ENCODE measurements at regions not wholly inside any gene's neighbourhood (a gene's known extent, or its start where the extent isn't known, plus 50 kb on each side); places are given as distances from the start of the nearest gene placed in this dataset.

DNA sequence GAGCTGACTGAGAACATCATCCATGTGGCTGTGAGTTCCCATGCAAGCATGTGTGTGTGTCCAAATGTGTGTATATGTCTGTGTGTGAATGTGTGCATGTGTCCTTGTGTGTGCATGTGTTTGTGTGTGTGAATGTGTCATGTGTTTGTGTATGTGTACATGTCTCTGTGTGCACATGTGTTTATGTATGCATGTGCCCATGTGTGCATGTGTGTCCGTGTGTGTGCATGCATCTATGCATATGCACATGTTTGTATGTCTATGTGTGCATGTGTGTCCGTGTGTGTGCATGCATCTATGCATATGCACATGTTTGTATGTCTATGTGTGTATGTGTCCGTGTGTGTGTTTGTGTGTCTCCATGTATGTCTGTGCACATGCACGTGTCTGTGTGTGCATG is 99.7 kb downstream of the LBH start:
- H3K4me1 Mint-ChIP-seq = peaks cover 35% of the 10 kb centered on the region

DNA sequence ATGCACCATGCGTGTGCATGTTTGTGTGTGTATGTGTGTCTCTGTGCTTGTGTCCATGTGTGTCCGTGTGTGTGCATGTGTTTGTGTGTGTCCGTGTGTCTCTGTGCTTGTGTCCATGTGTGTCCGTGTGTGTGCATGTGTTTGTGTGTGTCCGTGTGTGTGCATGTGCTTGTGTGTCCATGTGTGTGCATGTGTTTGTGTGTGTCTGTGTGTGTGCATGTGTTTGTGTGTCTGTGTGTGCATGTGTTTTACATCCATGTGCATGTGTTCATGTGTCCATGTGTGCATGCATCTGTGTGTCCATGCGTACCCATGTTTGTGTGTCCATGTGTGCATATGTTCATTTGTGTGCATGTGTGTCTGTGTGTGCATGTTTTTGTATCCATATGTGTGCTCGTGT is 100.5 kb downstream of the LBH start:
- H3K4me3 Mint-ChIP-seq = no peak overlapping the region
- H3K27me3 Mint-ChIP-seq = no peaks in the 10 kb centered on the region
- H3K27ac Mint-ChIP-seq = no peak overlapping the region
- no peaks in the 10 kb centered on the region for H3K9me3 Mint-ChIP-seq
- no peaks in the 10 kb centered on the region for H3K36me3 Mint-ChIP-seq (ENCODE audit: low read depth)
- ChIA-PET CTCF (no interaction called here), POLR2A (no interaction called here)
- peaks cover 44% of the 10 kb centered on the region for H3K4me1 Mint-ChIP-seq
- DNase-seq = no peak

More for the DNA sequence above, 99.7 kb downstream of the LBH start:
- DNase-seq = no peak
- H3K27ac Mint-ChIP-seq = no peak overlapping the region
- ChIA-PET POLR2A (no interaction called here), CTCF (no interaction called here)
- H3K4me3 Mint-ChIP-seq = no peak overlapping the region
- no peaks in the 10 kb centered on the region for H3K27me3 Mint-ChIP-seq
- H3K9me3 Mint-ChIP-seq = no peaks in the 10 kb centered on the region
- no peaks in the 10 kb centered on the region for H3K36me3 Mint-ChIP-seq (ENCODE audit: low read depth)

DNA sequence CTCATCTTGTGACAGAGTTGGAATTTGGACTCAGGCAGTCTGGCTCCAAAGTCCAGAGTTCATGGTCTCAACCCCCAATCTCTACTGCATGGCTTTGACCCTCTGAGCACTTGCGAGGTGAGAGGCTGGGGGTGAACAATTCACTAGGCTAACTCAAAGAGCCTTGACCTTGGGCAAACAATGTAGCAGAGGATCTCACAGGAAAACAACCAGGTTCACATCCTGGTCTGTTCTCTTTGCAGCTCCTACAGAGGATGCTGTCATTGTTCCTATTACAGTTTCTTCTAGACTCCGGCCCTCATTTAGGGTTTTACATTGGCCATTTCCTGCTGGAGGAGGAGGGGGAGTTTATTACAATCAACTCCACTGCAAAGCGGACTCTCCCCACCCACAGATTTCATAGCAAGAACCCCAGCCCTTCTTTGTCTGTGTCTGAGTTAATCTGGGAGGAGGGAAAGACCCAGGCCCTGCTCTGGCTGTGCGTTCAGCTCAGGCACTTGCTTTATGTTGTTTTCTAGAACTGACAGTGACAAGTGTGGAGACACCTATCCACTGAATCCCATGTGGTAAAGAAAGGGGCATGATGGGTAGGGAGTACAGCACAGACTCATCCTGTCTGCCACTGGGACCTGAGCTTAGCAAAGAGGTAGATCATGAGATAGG is 101.6 kb downstream of the LBH start:
- ChIA-PET CTCF (interaction anchor here (1.6 kb wide), 1 partner anchor 101 kb away, joined by 5 read pairs; the partner anchor contains the start of gene LBH), POLR2A (interaction anchor here (0.6 to 6.3 kb wide), 3 partner anchors 85 to 114 kb away, joined by 3 to 80 read pairs (median 3); partner anchors contain the start of genes LBH and LCLAT1)
- Mint-ChIP-seq H3K9me3 (no peaks in the 10 kb centered on the region), H3K27me3 (no peaks in the 10 kb centered on the region), H3K36me3 (ENCODE audit: low read depth) (no peaks in the 10 kb centered on the region), H3K4me1 (peaks cover 54% of the 10 kb centered on the region), H3K4me3 (no peak overlapping the region), H3K27ac (peak overlapping the region; percentile 69)
- no peak for DNase-seq

DNA sequence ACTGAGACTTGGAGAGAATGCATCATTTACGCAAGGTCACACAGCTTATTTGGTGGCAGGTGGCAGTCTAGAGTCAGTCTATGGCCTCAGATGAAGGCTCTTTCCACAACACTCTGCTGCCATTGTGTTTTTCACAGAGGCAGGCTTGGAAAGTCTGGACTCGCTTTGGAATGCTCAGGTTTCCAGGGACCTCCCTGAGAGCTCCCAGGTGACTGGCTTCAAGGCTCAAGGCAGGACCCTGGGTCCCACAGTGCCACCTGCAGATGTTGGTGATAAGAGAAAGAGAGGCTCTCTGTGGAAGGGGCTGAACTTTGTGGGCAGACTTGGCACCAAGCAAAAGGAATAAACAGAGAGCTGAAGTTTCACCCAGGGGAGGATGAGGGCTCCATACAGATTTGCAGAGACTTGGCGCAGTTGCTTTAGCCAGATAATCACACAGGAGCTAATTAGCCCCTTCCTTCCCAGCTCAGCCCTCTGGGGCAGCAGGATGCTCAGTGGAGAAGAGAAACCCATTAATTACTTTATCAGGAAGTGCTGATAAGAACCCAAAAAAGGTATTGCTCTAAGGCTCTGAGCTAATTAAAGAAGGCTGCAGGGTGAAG is 103.5 kb downstream of the LBH start:
- H3K4me1 Mint-ChIP-seq = peaks cover 66% of the 10 kb centered on the region
- POLR2A ChIA-PET = interaction anchor here (0.8 to 6.3 kb wide), 7 partner anchors 9 to 189 kb away, joined by 3 to 80 read pairs (median 5); partner anchors contain the start of gene LBH
- H3K27ac Mint-ChIP-seq = peak overlapping the region; percentile 98
- CTCF ChIA-PET = interaction anchor here (0.6 to 4.0 kb wide), 11 partner anchors 9 to 170 kb away, joined by 3 to 25 read pairs (median 5); partner anchors contain the start of genes LBH and LCLAT1
- no peaks in the 10 kb centered on the region for H3K27me3 Mint-ChIP-seq
- peaks cover 5% of the 10 kb centered on the region for H3K36me3 Mint-ChIP-seq (ENCODE audit: low read depth)
- no peaks in the 10 kb centered on the region for H3K9me3 Mint-ChIP-seq
- DNase-seq = no peak
- H3K4me3 Mint-ChIP-seq = no peak overlapping the region

DNA sequence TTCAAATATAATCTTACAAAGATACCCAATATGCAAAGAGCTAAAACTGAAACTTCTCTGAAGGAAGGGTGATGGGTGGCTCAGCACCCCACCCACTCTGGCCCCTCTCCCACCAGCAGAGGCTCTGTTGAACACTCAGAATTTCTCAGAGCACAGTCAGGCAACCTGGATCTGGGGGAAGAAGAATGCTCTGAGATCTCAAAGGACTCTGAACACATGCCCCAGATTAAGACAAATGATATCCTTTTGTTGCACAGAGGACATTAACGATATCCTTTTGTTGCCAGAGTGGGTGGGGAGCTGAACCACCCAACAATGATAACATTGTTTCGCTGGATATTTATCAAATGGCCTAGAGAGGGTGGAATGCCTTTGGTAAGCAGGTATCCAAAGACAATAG is 104.8 kb downstream of the LBH start:
- peak overlapping the region; percentile 98 for H3K27ac Mint-ChIP-seq
- peaks cover 66% of the 10 kb centered on the region for H3K4me1 Mint-ChIP-seq
- peak overlapping the region; percentile 72 for H3K4me3 Mint-ChIP-seq
- no peaks in the 10 kb centered on the region for H3K9me3 Mint-ChIP-seq
- H3K27me3 Mint-ChIP-seq = no peaks in the 10 kb centered on the region
- H3K36me3 Mint-ChIP-seq (ENCODE audit: low read depth) = peaks cover 5% of the 10 kb centered on the region
- POLR2A ChIA-PET = interaction anchor here (1.0 to 6.3 kb wide), 11 partner anchors 10 to 172 kb away, joined by 3 to 80 read pairs (median 5); partner anchors contain the start of genes LBH and LCLAT1
- no peak for DNase-seq
- CTCF ChIA-PET = interaction anchor here (1.0 to 4.0 kb wide), 8 partner anchors 9 to 376 kb away, joined by 3 to 25 read pairs (median 4); no protein-coding TSS in a partner anchor

DNA sequence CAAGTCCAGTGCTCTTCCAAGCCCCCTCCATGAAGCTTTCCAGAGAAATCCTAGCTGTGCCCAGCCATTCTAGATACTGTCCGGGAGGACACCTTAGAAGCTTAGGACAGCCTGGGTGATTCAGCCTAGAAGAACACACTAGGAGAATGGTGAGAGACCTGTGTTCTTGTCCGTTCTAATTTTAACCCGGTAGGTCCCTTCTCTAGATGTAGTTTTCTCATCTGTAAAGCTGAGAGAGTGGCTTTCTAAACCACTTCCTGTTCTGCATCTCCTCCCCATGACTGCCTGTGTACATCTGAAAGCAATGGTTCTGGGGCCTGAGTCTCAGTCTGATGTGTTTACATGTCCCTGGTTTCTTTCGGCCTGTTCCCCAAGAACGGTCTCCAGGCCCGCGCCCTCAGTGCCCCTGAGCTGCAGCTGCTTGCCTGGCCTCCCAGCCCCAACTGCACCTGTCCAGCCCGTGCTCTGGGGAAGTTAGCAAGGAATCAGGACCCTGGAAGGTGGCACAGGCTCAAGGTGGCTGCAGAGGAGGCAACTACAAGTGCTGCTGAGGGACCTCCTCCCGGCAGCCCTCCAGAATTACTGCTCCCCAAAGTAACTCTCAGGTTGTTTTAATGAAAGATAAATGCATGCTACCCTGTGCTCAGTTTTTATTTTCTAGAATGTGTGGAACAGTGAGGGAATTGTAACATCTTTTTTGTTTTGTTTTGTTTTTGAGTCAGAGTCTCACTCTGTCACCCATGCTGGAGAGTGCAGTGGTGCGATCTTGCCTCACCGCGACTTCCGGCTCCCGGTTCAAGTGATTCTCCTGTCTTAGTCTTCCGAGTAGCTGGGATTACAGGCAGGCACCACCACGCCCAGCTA is 105.9 kb downstream of the LBH start:
- CTCF ChIA-PET = interaction anchor here (0.5 to 4.0 kb wide), 11 partner anchors 8 to 374 kb away, joined by 3 to 25 read pairs (median 4); no protein-coding TSS in a partner anchor
- Mint-ChIP-seq H3K36me3 (ENCODE audit: low read depth) (peaks cover 14% of the 10 kb centered on the region), H3K27ac (peak overlapping the region; percentile 98), H3K27me3 (no peaks in the 10 kb centered on the region), H3K4me3 (peak overlapping the region; percentile 72), H3K9me3 (peaks cover 5% of the 10 kb centered on the region), H3K4me1 (peaks cover 65% of the 10 kb centered on the region)
- POLR2A ChIA-PET = interaction anchor here (1.0 to 6.3 kb wide), 17 partner anchors 11 to 190 kb away, joined by 3 to 80 read pairs (median 5); partner anchors contain the start of genes LBH, LCLAT1 and YPEL5
- peak; percentile 75 for DNase-seq

DNA sequence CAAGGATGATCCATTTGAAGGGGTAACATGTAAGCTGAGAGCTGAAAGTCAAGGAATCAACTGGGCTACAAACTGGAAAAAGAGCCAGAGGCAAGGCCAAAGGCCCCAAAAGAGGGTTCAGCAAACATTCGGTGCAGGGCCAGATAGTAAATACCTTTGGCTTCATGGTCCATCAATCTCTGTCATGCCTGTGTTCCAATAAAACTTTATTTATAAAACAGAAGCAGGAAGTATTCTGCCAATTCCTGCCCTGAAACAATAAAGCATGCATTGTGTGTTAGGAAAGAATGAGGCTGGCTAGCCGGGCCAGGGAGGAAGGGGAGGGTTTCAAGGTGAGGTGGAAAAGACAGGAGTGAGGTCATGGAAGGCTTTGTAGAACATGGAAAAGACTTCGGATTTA is 107.1 kb downstream of the LBH start:
- DNase-seq = no peak
- H3K4me1 Mint-ChIP-seq = peaks cover 56% of the 10 kb centered on the region
- no peak overlapping the region for H3K4me3 Mint-ChIP-seq
- H3K9me3 Mint-ChIP-seq = peaks cover 10% of the 10 kb centered on the region
- peaks cover 16% of the 10 kb centered on the region for H3K36me3 Mint-ChIP-seq (ENCODE audit: low read depth)
- ChIA-PET CTCF (interaction anchor here (1.1 kb wide), 1 partner anchor 106 kb away, joined by 3 read pairs; no protein-coding TSS in a partner anchor), POLR2A (interaction anchor here (1.1 to 6.3 kb wide), 6 partner anchors 72 to 189 kb away, joined by 3 to 80 read pairs (median 13); partner anchors contain the start of genes LBH and LCLAT1)
- peak overlapping the region; percentile 98 for H3K27ac Mint-ChIP-seq
- H3K27me3 Mint-ChIP-seq = no peaks in the 10 kb centered on the region

DNA sequence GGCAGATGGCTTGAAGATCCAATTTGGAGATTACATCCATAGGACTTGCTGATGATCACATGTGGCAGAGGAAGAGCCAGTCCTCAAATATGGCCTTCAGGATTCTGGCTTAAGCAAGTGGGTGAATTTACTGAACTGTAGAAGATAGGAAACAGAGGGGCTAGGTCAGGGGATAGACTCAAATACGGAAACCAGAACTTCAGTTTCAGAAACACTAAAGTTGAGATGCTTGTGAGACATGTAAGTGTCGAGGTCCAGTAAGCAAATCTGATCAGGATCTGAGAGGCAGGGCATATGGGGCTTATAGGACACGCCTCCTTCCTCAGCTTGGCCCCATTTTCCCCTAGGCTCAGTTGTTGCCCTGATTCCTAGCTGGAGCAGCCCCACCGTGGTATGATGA is 107.7 kb downstream of the LBH start:
- peaks cover 50% of the 10 kb centered on the region for H3K4me1 Mint-ChIP-seq
- no peak overlapping the region for H3K4me3 Mint-ChIP-seq
- H3K9me3 Mint-ChIP-seq = peaks cover 10% of the 10 kb centered on the region
- no peaks in the 10 kb centered on the region for H3K27me3 Mint-ChIP-seq
- peak overlapping the region; percentile 27 for H3K27ac Mint-ChIP-seq
- ChIA-PET CTCF (no interaction called here), POLR2A (no interaction called here)
- no peak for DNase-seq
- peaks cover 16% of the 10 kb centered on the region for H3K36me3 Mint-ChIP-seq (ENCODE audit: low read depth)

DNA sequence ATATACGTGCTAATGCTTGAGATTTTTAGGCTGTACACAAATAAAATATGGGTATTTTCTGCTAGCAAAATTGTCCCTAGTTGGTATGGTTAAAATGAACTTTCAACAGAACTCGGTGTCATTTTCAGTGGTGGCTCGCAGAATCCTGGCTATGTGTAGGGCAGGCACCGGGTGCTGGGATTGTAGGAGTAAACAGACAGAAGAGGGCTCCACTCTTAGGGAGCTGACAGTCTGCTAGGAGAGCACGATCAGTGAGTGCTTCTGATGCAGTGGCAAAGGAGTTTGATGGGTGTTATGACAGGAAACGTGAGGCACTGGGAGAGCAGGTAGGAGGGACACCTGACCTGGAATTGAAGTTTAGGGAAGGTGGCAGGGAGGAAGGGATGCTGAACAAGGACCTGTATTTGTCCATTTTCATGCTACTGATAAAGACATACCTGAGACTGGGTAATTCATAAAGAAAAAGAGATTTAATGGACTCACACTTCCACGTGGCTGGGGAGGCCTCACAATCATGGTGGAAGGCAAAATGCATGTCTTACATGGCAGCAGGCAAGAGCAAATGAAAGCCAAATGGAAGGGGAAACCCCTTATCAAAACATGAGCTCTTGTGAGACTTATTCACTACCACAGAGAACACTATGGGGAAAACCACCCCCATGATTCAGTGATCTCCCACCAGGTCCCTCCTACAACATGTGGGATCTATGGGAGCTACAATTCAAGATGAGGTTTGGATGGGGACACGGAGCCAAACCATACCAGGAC is 105.4 kb upstream of the LCLAT1 start:
- peaks cover 16% of the 10 kb centered on the region for H3K36me3 Mint-ChIP-seq (ENCODE audit: low read depth)
- H3K27ac Mint-ChIP-seq = no peak overlapping the region
- H3K4me3 Mint-ChIP-seq = no peak overlapping the region
- DNase-seq = no peak
- H3K4me1 Mint-ChIP-seq = peaks cover 24% of the 10 kb centered on the region
- ChIA-PET CTCF (no interaction called here), POLR2A (no interaction called here)
- no peaks in the 10 kb centered on the region for H3K27me3 Mint-ChIP-seq
- peaks cover 10% of the 10 kb centered on the region for H3K9me3 Mint-ChIP-seq

DNA sequence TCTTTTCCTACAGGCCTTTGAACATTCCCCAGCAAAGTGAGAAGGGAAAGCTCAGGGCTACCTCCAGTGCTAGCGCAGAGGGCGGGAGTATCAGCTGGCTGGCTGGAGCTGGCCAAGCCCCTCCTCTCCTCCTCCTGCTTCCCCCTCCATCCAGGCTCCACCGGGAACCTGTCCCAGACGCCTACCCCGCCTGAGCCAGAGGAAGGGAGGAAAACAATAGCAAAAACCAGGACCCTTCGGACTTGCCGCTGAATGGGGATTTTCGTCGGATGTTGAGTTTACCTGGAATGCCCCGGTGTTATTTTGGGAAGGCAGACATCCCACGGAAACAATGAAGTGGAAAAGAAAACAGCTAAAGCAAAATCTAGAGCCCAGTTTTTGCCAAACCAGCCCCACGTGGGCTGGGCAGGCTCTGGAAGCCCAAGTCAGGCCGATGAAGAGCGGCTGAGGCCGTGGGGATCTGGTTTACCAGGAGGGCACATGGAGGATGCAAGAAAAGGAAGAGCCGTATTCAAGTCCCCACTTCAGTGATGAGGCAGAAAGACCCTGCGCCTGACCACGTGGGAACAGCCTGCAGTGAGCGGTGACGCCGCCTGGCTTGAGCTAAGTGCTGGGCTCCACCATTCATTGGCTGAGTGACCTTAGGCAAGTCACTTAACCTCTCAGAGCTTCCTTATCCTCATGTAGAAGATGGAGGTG is 100.4 kb upstream of the LCLAT1 start:
- peaks cover 10% of the 10 kb centered on the region for H3K9me3 Mint-ChIP-seq
- no peak overlapping the region for H3K4me3 Mint-ChIP-seq
- no peak overlapping the region for H3K27ac Mint-ChIP-seq
- ChIA-PET CTCF (no interaction called here), POLR2A (no interaction called here)
- DNase-seq = no peak
- peaks cover 3% of the 10 kb centered on the region for H3K4me1 Mint-ChIP-seq
- no peaks in the 10 kb centered on the region for H3K27me3 Mint-ChIP-seq
- H3K36me3 Mint-ChIP-seq (ENCODE audit: low read depth) = peaks cover 8% of the 10 kb centered on the region

DNA sequence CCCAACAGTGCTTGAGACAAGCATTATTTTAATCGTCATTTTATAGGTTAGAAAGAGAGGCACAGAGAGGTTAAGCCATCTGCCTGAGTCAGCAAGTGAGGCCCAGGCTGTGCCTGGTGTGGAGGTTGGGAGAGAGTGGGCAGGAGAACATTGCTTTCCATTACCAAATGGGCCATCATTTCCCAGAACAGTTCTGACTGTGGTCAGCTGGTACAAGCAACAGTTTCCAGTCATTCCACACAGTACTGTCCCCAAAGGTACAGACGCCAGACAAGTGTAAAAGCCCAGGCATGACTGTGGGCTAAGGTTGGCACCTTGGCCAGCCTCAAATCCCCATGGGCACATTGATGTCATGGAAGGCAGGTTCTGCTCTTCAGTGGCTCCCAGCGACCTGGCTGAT is 98.2 kb upstream of the LCLAT1 start:
- POLR2A ChIA-PET = no interaction called here
- Mint-ChIP-seq H3K4me3 (no peak overlapping the region), H3K9me3 (no peaks in the 10 kb centered on the region), H3K4me1 (peaks cover 3% of the 10 kb centered on the region), H3K27me3 (no peaks in the 10 kb centered on the region), H3K27ac (no peak overlapping the region), H3K36me3 (ENCODE audit: low read depth) (no peaks in the 10 kb centered on the region)
- no peak for DNase-seq
- CTCF ChIA-PET = no interaction called here

DNA sequence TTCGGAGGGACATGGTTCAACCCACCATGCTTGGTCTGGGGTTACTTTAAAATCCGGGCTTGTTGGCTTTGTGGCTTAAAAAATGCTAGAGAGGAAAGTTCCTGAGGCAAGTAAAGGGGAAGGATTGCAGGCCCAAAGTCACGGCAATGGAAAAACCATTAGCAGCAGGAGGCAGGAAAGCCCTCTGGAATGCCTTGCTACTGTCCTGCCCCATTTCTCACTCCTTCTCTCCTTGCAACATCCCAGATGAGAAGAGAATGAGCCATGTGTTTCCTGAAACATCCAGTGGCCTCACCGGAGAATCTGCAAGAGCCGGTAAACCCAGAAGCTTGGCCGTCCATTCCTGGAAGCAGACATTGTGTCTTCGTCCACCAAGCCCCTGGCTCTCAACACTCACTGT is 97.4 kb upstream of the LCLAT1 start:
- no peak overlapping the region for H3K4me3 Mint-ChIP-seq
- POLR2A ChIA-PET = no interaction called here
- no peak for DNase-seq
- CTCF ChIA-PET = no interaction called here
- H3K9me3 Mint-ChIP-seq = no peaks in the 10 kb centered on the region
- no peaks in the 10 kb centered on the region for H3K36me3 Mint-ChIP-seq (ENCODE audit: low read depth)
- H3K4me1 Mint-ChIP-seq = peaks cover 3% of the 10 kb centered on the region
- H3K27ac Mint-ChIP-seq = no peak overlapping the region
- H3K27me3 Mint-ChIP-seq = no peaks in the 10 kb centered on the region

Data from activated CD4-positive, alpha-beta memory T cell treated with anti-CD3 and anti-CD28 coated beads, Interleukin-2, amount 10 ng/mL, durations not matched to agents 7 days and 5 days (primary cell).